Stimulated activated CD8-positive, alpha-beta memory T cell treated with anti-CD3 and anti-CD28 coated beads, Interleukin-2, amount 100 ng/mL, for 48 hours (primary cell): ENCODE measurements at regions not wholly inside any gene's neighbourhood (a gene's known extent, or its start where the extent isn't known, plus 50 kb on each side); places are given as distances from the start of the nearest gene placed in this dataset.
"Not testable (repeated sequence)": the region's sequence is repeated elsewhere in the genome, so short reads cannot be mapped to it uniquely, and the experiment has no call there.

ENCODE experiments used
- DNase-seq, 2 donors: peaks; one replicate each; pipeline ENCODE4 v3.0.0-alpha.2; 2020; ENCODE audit warnings: low read depth in 2 of 2

GRCh38 chr12:131341608-131342007 lies 369.3 kb upstream of the SFSWAP start:
- DNase-seq, result not testable (repeated sequence)

DNA sequence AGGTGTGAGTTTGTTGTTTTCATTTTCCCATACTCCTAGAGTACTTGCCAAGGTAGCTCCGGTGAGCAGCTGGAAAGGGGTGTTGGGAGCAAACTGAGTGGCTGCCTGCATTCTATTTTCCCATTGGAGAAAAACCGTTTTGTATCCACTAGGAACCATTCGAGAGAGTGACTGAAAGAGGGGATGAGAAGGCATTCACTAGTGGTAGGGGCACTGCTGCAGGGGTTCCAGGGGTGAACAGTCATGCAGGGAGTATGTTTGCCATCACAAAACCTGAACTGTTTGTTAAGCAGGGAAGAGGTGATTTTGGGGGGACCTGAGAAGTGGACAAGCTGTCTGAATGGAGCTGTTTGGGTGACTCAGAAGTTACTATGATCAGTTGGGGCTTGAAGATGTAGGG lies 367.5 kb upstream of the SFSWAP start:
- DNase-seq, result not testable (repeated sequence)

GRCh38 chr12:131344715-131345520 lies 366.0 kb upstream of the SFSWAP start:
- DNase-seq, result not testable (repeated sequence)

DNA sequence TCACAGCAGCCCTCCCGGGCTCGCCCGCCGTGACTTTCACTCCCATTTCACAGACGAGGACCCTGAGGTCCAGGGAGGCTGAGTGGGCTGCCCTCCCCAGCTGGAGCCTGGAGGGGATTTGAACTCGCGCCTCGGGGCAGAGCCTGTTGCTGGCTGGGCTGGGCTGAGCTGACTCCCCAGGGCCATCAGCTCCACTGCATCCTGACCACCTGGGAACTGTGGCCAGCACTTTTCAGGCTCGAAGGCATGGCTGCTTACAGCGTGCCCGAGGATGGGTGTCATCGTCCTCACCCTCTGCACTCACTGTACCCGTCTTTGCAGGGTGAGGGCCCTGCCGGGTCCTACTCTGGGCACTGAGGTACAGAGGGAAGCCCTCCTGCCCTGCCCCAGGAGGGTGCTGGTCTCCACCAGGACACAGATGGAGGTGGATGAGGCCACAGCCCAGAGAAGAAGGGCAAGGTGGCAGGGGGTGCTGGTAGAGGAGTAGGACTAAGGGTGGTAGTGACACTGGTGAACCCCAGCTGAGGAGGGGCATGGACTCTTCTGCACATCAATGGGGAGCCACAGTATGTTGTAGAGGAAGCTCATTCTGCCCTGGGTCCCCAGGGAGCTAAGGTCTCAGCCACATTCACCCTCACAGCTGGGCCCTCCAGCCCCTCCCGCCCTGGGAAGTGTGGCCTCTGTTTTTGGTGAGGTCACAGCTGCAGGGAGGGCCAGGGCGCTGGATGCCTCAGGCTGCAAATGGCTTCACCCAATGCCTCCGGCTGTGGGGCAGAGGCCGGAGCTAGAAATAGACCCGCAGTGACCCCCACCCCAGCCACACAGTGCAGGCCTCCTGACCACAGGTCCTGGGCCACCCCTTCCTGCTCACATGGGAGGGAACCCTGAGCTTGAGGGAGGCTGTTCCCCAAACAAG lies 365.1 kb upstream of the SFSWAP start:
- no peak for DNase-seq

DNA sequence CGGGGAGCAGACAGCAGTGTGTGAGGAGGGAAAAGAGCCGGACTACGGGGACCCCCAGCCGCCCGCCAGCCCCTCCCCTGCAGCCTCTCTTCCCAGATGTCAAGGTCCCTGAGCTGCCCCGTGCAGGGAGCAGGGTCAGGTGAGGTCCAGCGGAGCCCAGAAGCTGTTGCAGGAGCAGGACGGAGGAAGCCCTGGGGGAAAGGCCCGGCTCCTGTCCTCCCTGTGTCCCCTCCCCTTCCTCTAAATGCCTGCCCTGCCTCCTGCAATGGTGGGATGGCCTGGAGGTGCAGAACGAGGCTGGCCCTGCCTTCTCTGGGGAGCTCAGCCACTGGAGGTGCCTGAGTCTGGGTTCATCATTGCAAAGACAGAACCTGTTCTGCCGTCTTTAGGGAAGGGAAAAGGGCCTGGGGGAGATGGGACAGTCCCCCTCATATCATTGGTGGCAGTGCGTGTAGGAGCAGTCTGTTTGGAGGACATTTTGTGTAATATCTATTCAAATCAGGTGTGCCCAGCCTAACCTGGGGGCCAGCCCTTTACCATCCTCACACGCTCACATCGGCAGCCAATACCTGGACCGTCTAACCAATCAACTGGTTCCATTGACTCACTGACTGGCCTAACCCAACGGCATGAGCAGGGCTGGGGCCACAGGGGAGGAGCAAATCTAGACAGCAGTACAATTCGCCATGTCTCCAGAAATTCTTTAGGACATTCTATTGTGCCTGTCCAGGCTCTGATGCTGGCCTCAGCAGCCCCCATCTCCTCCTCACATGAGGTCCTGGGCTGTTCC lies 364.1 kb upstream of the SFSWAP start:
- no peak for DNase-seq

DNA sequence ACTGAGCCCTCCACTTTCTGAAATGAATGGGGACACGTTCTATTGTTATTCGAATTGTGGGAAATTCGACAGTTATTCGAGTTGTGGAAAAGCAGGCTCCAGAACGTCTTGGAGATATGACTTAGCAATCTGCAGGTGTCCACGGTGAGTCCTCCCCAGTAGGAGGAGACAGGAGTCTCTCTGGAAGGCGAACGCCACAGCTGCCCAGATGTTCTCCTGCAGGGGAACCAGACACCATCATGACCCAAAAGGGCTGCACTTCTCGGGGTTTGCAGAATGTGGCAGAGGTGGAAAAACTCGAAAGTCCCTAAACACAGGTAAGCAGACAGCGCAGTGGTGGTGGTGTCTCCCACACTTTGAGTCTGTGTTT lies 363.6 kb upstream of the SFSWAP start:
- DNase-seq, result no peak

DNA sequence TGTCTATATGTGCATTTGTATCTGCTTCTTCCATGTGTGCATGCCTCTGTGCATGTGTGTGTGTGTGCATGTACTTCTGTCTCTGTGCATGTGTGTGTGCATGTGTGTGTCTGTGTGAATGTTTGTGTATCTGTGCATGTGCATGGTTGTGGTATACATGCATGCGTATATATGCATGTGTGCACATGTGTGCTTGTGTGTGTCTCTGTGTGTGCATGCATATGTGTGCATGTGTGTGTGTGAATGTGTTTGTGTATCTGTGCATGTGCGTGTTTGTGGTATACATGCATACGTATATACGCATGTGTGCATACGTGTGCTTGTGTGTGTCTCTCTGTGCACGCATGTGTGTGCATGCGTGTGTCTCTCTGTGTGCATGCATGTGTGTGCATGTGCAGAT lies 363.2 kb upstream of the SFSWAP start:
- no peak for DNase-seq

GRCh38 chr12:131348231-131348630 lies 362.7 kb upstream of the SFSWAP start:
- no peak for DNase-seq

GRCh38 chr12:131348646-131349045 lies 362.2 kb upstream of the SFSWAP start:
- DNase-seq, result no peak

- no peak for DNase-seq
These were observed 361.3 kb upstream of the SFSWAP start for GRCh38 chr12:131349397-131350127.

DNA sequence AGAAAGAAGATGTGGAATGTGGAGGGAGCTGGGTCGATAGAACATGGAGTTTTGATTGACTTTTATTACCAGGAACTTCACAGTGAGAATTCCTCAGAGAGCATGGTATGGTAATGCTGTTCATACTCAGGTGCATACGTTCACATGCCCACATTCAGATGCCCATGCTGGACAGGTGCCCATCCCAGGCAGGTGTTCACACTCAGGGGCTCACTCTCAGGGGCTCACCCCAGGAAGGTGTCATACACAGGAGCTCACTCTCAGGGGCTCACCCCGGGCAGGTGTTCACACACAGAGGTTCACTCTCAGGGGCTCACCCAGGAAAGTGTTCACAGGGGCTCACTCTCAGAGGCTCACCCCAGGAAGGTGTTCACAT lies 360.0 kb upstream of the SFSWAP start:
- DNase-seq, result no peak

GRCh38 chr12:131351319-131352028 lies 359.4 kb upstream of the SFSWAP start:
- no peak for DNase-seq

- no peak for DNase-seq
These were observed 358.5 kb upstream of the SFSWAP start for GRCh38 chr12:131352296-131352900.

DNA sequence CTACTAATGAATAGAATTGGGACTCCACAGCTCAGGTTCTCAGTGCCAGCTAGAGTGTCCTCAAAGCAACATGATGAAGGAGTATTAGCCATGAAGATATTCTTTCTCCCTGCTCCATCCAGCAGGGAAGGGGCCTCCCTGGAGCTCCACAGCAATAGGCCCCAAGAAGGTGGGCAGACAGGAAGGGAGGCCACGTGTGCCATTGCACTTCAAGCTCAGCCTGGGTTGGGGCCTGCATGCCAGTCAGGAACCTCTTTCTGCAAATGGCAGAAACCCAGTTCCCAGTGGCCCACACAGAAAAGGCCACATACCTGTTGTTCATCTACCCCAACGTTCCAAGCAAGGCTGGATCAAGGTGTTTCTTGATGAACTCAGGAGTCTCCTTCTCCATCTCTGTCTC lies 357.5 kb upstream of the SFSWAP start:
- no peak for DNase-seq

DNA sequence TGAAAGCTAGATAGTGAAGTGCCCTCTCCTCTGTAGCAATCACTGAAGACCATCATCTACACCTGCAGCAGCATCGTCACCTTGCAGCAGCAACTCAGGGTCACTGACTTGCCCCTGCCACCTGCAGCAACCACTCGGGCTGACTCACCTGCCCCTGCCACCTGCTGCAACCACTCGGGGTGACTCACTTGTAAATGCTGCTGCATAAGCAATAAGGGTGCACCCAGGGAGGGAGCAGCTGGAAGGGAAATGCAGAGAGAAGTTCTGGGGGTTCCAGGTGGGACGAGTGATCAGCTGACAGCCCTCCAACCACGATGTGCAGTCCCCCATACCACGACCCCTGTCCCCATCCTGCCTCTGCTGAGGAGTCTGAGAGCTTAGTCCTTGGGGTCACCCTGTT lies 357.1 kb upstream of the SFSWAP start:
- no peak for DNase-seq

- DNase-seq, result no peak
These were observed 355.3 kb upstream of the SFSWAP start for GRCh38 chr12:131355361-131356245.

- DNase-seq, result no peak
These were observed 354.3 kb upstream of the SFSWAP start for GRCh38 chr12:131356485-131357184.

DNA sequence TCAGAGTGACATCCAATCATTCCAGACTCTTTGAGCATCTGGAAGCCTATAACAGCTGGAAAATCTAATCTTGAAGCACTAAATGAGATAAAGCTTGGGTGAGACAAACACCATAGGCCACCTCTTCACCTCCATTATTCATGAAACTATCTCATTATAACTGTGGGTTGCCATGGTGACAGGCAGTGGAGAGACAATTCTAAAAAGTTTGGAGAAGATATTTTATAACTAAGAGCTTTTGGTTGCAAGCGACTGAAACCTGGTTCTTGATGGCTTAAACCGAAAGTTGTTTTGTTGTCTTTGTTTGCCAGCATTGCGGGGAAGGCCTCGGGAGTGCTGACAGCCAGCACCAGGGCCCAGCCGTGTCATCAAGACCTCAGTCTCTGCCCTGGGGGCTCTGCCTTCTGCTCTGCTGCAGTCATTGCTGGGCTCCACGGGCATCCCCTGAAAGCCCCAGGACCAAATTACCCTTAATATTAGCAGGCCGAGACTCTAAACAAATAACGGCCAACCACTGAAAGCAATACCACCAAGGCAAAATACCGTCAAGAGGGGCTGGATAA lies 353.6 kb upstream of the SFSWAP start:
- no peak for DNase-seq
